ENCODE measurements at regions not wholly inside any gene's neighbourhood (a gene's known extent, or its start where the extent isn't known, plus 50 kb on each side); places are given as distances from the start of the nearest gene placed in this dataset.

GRCh38 chr2:67625178-67625577, 228.0 kb downstream of the ETAA1 start:
- FAIRE-seq (no peak), ATAC-seq (no peak), DNase-seq (ENCODE audit: low read depth in 1 of 2, low spot score in 1 of 2) (no peak)
- CTCF ChIA-PET, result no interaction called here
- Histone ChIP-seq H3K27ac (no peak overlapping the region), H3K4me1 (no peaks in the 10 kb centered on the region), H3K4me2 (no peak overlapping the region), H3K4me3 (no peak overlapping the region), H3K9me3 (0 out of 3 replicates have a peak, but pooled peaks cover 3% of the 10 kb centered on the region)
- POLR2A ChIA-PET, result no interaction called here
- TF ChIP-seq ZC3H11A (IDR thresholded peaks at IDR 0.05), result no peak
- no peak for TF ChIP-seq ESRRA (IDR thresholded peaks at IDR 0.05; ENCODE audit: borderline replicate concordance, low read length)
- no peak for TF ChIP-seq NFE2L2 (conservative IDR thresholded peaks at IDR 0.05; ENCODE audit: low read length)
- no peak for TF ChIP-seq GATA3 (IDR thresholded peaks at IDR 0.05; ENCODE audit: borderline replicate concordance)
- no peak for TF ChIP-seq JUN (IDR thresholded peaks at IDR 0.05)
- no peak for TF ChIP-seq CHD2 (IDR thresholded peaks at IDR 0.05; ENCODE audit: low read length, partially characterized antibody)
- TF ChIP-seq EHMT2 (IDR thresholded peaks at IDR 0.05; ENCODE audit: low read depth), result no peak
- no peak for TF ChIP-seq PBX3 (IDR thresholded peaks at IDR 0.05)
- TF ChIP-seq MAFK (IDR thresholded peaks at IDR 0.05; ENCODE audit: partially characterized antibody), result no peak
- TF ChIP-seq EP300 (IDR thresholded peaks at IDR 0.05), result no peak
- TF ChIP-seq HMGXB4 (CRISPR knock-in tag; IDR thresholded peaks at IDR 0.05; ENCODE audit: borderline replicate concordance), result no peak
- TF ChIP-seq CTCF (IDR thresholded peaks at IDR 0.05), result no peak
- TF ChIP-seq HDAC2 (IDR thresholded peaks at IDR 0.05), result no peak
- TF ChIP-seq HOXB5 (CRISPR knock-in tag; IDR thresholded peaks at IDR 0.05), result no peak
- no peak for TF ChIP-seq NR3C1 (IDR thresholded peaks at IDR 0.05)
- no peak for TF ChIP-seq CHD4 (IDR thresholded peaks at IDR 0.05; ENCODE audit: borderline replicate concordance)
- no peak for TF ChIP-seq E2F6 (IDR thresholded peaks at IDR 0.05; ENCODE audit: borderline replicate concordance, low read depth)

- H3K4me3 ChIP-seq, result no peak overlapping the region
- no peak for TF ChIP-seq MAZ (IDR thresholded peaks at IDR 0.05; ENCODE audit: borderline replicate concordance, low read depth, low read length)
- no peak for TF ChIP-seq FOSL2 (IDR thresholded peaks at IDR 0.05)
- no peak for TF ChIP-seq FOSL2 (CRISPR knock-in tag; IDR thresholded peaks at IDR 0.05)
- TF ChIP-seq PHF8 (IDR thresholded peaks at IDR 0.05; ENCODE audit: borderline replicate concordance, low read depth), result no peak
- no peak for TF ChIP-seq FOSB (CRISPR knock-in tag; IDR thresholded peaks at IDR 0.05)
- TF ChIP-seq CHD4 (IDR thresholded peaks at IDR 0.05; ENCODE audit: borderline replicate concordance), result no peak
- TF ChIP-seq HEYL (CRISPR knock-in tag; IDR thresholded peaks at IDR 0.05), result no peak
- no peak for TF ChIP-seq HES2 (IDR thresholded peaks at IDR 0.05)
- no peak for TF ChIP-seq HDAC2 (IDR thresholded peaks at IDR 0.05)
- ATAC-seq (no peak), FAIRE-seq (no peak), DNase-seq (ENCODE audit: low read depth in 1 of 2, low spot score in 1 of 2) (no peak)
- no peak overlapping the region for H3K27ac ChIP-seq
- 0 out of 3 replicates have a peak, but pooled peaks cover 3% of the 10 kb centered on the region for H3K9me3 ChIP-seq
- no peak overlapping the region for H3K4me2 ChIP-seq
- 33% methylated on average over 5 of the region's 5 CpGs for WGBS (ENCODE audit: missing lambda C conversion rate)
- H3K4me1 ChIP-seq, result no peaks in the 10 kb centered on the region
- ChIA-PET POLR2A (no interaction called here), CTCF (no interaction called here)
Measured at GRCh38 chr2:67625690-67626475, 228.8 kb downstream of the ETAA1 start.
